ENCODE measurements at regions not wholly inside any gene's neighbourhood (a gene's known extent, or its start where the extent isn't known, plus 50 kb on each side); places are given as distances from the start of the nearest gene placed in this dataset.

DNA sequence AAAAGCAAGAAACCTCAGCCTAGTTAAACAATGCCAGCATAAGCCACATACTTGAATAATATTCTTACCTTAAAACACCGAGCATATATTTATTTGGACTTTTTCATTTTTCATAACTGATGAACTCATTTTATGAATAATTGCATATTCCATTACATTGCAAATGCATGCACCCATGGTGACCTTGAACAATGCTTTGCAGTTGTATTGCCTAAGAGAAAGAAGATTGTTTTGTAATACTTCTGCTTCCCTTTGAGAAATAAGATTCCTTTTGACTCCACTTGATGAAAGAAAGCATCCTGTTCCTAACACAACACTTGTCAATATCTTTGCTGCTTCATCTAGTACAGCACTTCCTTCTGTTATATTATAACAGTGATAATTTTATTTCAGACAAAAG lies 1182.2 kb downstream of the FLRT2 start:
- no peak for TF ChIP-seq POLR2A (IDR thresholded peaks at IDR 0.05)
- TF ChIP-seq, protein P1, sequence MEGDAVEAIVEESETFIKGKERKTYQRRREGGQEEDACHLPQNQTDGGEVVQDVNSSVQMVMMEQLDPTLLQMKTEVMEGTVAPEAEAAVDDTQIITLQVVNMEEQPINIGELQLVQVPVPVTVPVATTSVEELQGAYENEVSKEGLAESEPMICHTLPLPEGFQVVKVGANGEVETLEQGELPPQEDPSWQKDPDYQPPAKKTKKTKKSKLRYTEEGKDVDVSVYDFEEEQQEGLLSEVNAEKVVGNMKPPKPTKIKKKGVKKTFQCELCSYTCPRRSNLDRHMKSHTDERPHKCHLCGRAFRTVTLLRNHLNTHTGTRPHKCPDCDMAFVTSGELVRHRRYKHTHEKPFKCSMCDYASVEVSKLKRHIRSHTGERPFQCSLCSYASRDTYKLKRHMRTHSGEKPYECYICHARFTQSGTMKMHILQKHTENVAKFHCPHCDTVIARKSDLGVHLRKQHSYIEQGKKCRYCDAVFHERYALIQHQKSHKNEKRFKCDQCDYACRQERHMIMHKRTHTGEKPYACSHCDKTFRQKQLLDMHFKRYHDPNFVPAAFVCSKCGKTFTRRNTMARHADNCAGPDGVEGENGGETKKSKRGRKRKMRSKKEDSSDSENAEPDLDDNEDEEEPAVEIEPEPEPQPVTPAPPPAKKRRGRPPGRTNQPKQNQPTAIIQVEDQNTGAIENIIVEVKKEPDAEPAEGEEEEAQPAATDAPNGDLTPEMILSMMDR (IDR thresholded peaks at IDR 0.05), result no peak

All from right lobe of liver (tissue), 4 donors.